Superior temporal gyrus (tissue), 1 donor: ENCODE measurements at regions not wholly inside any gene's neighbourhood (a gene's known extent, or its start where the extent isn't known, plus 50 kb on each side); places are given as distances from the start of the nearest gene placed in this dataset.
"Not testable (repeated sequence)": the region's sequence is repeated elsewhere in the genome, so short reads cannot be mapped to it uniquely, and the experiment has no call there.

Experiments
- DNase-seq: peaks from one replicate; pipeline ENCODE4 v3.0.0-alpha.2; 2016; ENCODE audit errors: extremely low spot score

DNA sequence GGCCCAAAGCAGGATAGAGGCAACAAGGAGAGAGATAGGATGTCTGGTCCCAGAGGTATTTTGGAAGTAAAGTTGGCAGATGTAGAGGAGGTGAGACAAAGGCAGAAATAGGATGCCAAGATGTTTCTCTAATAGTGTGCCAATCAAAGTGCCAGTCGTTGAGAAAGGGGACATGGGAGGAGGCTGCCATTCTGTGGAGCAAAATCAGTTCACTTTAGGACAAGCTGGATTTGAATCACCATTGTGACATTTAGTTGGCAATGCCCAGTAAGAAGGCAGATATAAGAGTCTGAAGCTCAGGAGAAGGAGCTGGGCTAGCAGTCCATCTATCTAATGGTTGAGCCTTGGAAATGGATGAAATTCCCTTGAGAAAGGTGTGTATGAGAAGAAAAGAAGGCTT is 53.8 kb downstream of the ADRB2 start:
- DNase-seq: no peak

DNA sequence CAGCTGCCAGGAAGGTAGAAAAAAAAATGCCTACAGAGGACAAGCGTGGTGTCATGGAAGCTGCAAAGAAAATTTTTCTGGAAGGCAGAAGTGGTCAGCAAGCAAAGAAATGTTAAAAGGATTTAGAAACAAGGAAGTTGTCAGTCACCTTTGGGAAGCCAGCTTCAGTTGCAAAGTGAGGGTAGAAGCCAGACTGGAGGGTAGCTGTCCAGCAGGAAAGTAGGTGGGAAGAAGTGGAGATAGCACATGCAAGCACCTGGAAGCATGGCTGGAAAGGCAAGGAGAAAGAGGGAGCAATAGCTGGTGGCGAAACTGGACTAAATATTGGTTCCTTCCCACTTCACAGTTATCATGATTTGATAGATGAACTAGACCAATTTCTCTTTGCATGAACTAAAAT is 54.3 kb downstream of the ADRB2 start:
- no peak for DNase-seq

DNA sequence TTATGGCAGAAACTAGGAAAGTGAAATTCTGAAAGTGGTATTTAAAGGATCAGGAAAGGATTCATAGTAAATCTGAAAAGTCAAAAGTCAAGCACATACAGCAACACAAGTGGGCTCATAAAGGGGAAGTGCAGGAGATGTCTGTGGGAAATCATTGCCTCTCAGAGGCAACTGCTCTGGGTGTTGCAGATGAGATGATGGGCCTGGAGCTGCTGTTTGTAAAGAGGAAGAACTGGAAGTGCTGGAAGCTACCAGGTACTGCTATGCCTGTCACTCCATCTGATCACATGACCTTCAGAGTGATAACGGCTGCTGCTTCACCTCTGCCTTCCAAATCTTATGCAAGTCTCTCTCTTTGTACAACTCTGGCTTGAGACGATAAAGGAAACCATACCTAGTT is 55.9 kb downstream of the ADRB2 start:
- DNase-seq: no peak

DNA sequence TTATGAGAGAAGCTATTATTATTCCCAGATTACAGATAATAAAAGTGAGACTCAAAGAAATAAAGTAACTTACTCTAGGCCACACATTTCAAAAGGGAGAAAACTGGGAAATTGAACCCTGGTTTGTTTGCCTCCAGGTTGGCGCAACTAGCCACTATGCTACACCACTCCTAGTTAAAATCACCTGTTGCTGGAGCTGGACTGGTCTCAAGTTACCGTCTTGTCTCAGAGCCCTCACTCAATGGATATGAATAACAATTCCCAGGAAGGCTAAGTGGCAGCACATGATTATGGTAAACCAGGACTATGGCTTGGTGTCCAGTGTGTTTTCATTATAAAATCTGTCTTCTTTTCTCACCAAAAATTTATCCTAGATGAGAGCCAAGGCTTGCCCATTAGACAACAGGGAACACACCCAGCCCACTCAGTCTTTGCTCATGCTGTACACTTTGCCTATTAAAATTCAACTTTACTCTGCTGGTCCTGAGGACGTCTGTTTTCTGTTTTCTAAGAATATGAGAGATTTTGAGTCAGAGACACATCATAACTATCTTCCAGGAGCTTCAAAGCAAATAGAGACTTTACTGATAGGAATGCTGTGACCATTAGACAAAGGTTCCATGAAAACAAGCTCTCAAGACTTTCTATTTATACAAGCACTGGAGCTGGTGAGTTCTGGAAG is 58.1 kb downstream of the ADRB2 start:
- DNase-seq: no peak

- no peak for DNase-seq
Measured at GRCh38 chr5:148887123-148887881, 60.9 kb downstream of the ADRB2 start.

- DNase-seq: not testable (repeated sequence)
Measured at GRCh38 chr5:148889936-148890335, 63.5 kb downstream of the ADRB2 start.

DNA sequence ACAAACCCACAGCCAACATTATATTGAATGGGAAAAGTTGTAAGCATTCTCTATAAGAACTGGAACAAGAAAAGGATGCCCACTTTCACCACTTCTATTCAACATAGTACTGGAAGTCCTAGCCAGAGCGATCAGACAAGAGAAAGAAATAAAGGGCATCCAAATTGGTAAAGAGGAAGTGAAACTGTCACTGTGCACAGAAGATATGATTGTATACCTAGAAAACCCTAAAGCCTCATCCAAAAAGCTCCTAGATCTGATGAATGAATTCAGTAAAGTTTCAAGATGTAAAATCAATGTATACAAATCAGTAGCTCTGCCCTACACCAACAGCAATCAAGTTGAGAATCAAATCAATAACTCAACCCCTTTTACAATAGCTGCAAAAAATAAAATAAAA is 69.0 kb downstream of the ADRB2 start:
- not testable (repeated sequence) for DNase-seq

DNA sequence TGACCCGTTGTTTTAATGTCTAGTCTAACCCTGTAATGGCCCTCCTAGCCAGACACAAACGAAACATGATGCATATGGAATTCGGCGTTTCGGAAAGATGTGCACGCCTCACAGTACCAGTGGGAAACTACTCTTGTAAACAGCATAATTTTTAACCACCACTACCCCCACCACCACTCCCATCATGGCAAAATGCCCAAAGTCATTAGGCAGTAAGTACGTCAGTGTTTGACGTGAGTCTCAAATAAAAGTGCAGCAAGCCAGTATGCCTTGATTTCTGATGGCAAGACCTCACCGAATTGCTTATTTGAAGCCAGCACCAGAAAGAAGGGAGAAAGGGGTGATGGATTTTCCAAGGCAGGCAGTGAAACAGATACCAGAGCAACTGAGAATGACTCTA is 71.4 kb downstream of the ADRB2 start:
- DNase-seq: no peak

GRCh38 chr5:148898413-148899075 is 72.1 kb downstream of the ADRB2 start:
- DNase-seq: no peak

GRCh38 chr5:148899993-148900392 is 73.6 kb downstream of the ADRB2 start:
- no peak for DNase-seq

DNA sequence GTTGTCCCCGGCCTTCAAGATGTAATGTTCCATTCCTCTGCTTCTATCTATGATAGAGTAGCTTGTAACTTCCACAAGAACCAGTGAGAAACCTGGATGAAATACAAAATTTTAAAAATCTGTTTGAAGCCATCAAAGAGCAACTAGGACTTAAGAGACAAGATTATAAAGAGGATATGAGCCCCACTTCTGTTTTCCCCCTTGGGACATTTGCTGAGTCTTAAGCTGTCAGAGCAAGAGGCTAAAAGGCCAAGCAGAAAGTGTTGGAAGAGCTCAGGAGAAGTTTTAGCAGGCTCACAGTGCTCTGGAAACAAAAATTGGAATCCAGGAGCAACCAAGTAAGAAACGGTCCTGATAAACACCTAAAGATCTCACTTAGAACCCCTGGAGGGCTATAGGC is 76.1 kb downstream of the ADRB2 start:
- DNase-seq: no peak

GRCh38 chr5:148903587-148903986 is 77.2 kb downstream of the ADRB2 start:
- DNase-seq: no peak

DNA sequence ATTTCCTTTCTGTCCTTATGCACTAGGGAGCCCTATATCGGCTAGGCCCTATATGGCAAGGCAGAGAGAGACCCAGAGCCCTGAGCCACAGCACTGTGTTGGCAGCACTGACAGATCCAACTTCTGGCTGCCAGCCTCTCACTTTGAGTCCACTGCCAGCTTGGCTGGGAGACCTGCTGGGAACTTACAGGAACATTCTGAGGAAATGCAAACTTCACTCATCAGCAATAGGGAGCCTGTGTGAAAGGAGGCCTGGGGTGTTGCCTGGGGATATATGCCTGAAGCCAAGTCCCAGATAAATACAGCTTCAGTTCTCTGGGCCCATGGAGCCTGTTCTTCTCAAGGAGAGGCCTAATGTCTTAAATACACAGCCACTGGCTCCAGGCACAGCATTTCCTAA is 78.0 kb downstream of the ADRB2 start:
- peak; percentile 25 for DNase-seq

DNA sequence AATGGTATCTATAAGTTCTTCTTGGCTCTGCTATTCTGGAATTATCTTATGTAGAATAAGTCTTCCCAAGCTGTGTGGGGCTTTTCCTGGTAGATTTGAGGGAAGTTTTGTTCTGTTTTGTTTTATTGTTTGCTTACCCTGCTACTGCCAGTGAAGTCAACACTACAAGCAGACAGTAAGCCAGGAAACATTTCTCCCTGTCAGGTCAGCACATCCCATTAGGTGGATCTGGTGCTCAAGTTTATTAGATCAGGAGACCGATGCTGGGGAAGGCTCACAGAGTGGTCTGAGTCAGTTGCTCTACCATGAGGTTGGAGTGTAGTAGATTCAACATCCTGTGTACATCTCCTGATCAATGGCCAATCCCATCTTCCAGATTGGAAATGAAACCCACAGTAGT is 79.1 kb downstream of the ADRB2 start:
- no peak for DNase-seq

DNA sequence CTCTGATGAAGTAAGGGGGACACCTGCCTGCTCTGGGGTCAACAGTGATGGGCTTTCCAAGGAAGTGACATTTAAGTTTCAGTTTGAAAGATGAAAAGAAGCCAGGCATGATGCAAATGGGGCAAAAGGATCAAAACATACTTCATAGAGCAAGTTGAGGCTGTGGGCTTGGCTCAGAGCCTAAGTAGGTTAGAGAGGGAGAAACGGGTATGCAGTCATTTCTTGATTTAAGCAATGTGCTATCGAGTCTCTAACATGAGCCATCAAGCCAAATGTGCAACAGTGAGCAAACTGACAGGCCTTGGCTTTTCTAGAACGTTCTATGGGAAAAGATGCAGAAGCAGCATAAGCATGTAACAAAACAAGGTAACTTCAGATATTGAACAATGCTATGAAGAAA is 80.6 kb downstream of the ADRB2 start:
- DNase-seq: no peak

- DNase-seq: no peak
Measured at GRCh38 chr5:148909040-148909439, 82.6 kb downstream of the ADRB2 start.

DNA sequence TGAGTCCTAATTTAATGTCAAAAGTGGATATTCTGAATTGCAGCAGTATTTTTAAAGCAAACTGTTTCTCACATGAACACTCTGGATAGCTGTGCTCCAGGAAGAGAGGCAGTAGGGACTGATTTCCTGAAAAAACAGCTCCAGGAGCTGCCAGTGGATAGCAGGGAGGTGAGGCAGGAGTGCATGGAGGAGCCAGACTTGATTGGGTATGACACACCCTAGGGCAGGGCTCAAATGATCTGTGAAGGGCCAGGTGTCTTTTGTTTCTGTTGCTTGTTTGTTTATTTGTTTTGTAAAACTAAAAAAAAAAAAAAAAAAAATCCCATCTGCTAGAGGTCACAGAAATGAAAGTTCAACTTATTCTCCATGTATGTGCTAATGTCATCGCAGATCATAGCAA is 83.4 kb downstream of the ADRB2 start:
- DNase-seq: no peak

- DNase-seq: no peak
Measured at GRCh38 chr5:148910216-148910615, 83.8 kb downstream of the ADRB2 start.

DNA sequence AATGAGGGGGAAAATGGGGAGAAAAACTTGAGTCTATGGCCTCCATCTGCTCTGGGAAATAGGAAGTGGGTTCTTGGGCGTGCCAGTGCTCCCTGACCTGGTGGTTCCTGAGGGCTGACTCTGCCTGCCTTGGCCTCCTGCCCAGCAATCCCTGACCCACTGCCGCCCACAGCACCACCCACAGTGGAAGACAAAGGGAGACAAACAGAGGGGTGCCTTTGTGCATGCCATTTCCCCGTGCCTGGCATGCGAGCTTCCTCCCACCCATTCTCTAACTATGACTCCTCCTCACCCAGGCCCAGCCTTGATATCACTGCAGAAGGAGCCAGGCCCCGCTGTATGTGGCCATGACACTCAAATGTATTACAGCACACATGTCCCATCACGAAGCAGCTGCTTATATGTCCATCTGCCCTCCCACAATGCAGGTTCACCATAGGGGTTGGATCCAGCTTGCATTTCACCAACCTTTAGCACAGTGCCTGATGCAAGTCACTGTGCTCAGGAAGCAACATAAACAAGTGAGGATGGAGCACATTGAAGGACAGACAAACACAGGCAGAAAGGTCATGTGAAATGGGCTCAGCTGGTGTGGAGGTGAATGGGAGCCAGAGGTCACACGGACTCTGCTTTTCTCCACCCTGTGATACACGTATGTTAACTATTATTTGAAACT is 84.4 kb downstream of the ADRB2 start:
- no peak for DNase-seq

DNA sequence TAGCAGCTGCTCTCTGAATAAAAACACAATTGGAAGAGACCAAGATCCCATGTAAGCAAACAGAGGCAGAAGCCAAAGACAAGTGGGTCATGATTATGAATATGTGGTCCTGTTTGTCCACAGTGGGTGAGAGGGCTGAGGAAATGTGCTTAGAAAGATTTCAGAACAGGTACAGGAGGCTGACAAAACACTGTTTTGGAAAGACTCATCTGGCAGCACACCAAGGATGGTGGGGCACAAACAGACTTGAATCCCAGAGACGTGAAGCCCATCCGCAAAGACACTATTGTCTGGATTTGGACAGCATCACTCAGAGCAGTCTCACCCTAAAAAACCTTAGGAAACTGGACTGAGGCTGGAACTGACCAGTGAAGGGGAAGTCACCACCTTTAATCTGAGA is 85.0 kb downstream of the ADRB2 start:
- no peak for DNase-seq

GRCh38 chr5:148912146-148912545 is 85.7 kb downstream of the ADRB2 start:
- no peak for DNase-seq

DNA sequence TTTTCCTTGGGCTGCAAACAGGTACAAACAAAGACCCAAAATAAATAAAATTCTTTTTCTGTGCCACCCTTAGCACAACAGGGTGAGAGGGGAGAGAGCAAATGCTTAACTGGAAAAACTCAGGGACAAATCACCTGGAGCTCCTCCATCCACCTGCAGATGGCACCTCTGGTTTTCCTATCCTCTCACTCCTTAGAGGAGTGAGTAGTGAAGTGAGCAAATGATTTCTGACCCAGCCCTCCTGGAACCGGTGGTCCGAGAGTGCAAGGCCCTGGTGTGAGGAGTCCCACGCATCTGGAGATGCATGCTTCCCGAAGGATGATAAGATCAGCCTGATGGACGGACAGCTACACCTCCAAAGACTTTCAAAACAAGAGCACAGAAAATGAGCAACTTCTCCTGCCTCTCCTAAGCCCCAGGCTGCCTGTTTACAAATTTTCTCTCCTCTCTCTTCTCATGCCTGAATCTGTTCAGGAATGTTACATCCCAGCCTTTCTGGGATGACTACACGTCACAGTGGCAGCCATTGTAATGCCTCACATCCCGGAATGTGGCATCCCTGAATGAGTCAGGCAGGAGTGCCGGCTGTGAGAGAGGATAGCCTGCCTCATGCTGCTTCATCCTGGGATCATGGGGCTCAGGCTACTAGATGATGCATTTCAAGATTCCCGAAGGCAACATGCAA is 86.4 kb downstream of the ADRB2 start:
- no peak for DNase-seq
